ENCODE measurements at regions not wholly inside any gene's neighbourhood (a gene's known extent, or its start where the extent isn't known, plus 50 kb on each side); places are given as distances from the start of the nearest gene placed in this dataset.

- FAIRE-seq, result no peak
These were observed 53.7 kb upstream of the SMAD1 start for GRCh38 chr4:145427991-145428390.

- FAIRE-seq, result no peak
These were observed 54.4 kb upstream of the SMAD1 start for GRCh38 chr4:145427221-145427620.

- FAIRE-seq, result no peak
These were observed 58.5 kb upstream of the SMAD1 start for GRCh38 chr4:145423017-145423708.

- no peak for FAIRE-seq
These were observed 60.9 kb upstream of the SMAD1 start for GRCh38 chr4:145420595-145421214.

GRCh38 chr4:145418739-145419138 lies 62.9 kb upstream of the SMAD1 start:
- no peak for FAIRE-seq

- no peak for FAIRE-seq
These were observed 64.1 kb upstream of the SMAD1 start for GRCh38 chr4:145417348-145418130.

GRCh38 chr4:145414841-145415240 lies 66.8 kb upstream of the SMAD1 start:
- FAIRE-seq, result no peak

- no peak for FAIRE-seq
These were observed 67.4 kb upstream of the SMAD1 start for GRCh38 chr4:145414226-145414625.

GRCh38 chr4:145406970-145407369 lies 74.7 kb upstream of the SMAD1 start:
- no peak for FAIRE-seq

- no peak for FAIRE-seq
These were observed 76.9 kb upstream of the SMAD1 start for GRCh38 chr4:145404761-145405160.

GRCh38 chr4:145396581-145396980 lies 85.1 kb upstream of the SMAD1 start:
- FAIRE-seq, result no peak

GRCh38 chr4:145390571-145390970 lies 91.1 kb upstream of the SMAD1 start:
- FAIRE-seq, result no peak

- no peak for FAIRE-seq
These were observed 92.1 kb upstream of the SMAD1 start for GRCh38 chr4:145389550-145389949.

GRCh38 chr4:145388043-145388442 lies 93.6 kb upstream of the SMAD1 start:
- FAIRE-seq, result no peak

GRCh38 chr4:145387079-145387478 lies 94.6 kb upstream of the SMAD1 start:
- FAIRE-seq, result no peak

- no peak for FAIRE-seq
These were observed 100.5 kb upstream of the SMAD1 start for GRCh38 chr4:145381163-145381562.

GRCh38 chr4:145380123-145380522 lies 101.5 kb upstream of the SMAD1 start:
- FAIRE-seq, result no peak

GRCh38 chr4:145375416-145375815 lies 106.2 kb upstream of the SMAD1 start:
- FAIRE-seq, result no peak

- no peak for FAIRE-seq
These were observed 129.1 kb upstream of the SMAD1 start for GRCh38 chr4:145352438-145353145.

- FAIRE-seq, result no peak
These were observed 129.7 kb upstream of the SMAD1 start for GRCh38 chr4:145351922-145352321.

GRCh38 chr4:145351162-145351561 lies 130.5 kb upstream of the SMAD1 start:
- no peak for FAIRE-seq

GRCh38 chr4:145348291-145348690 lies 133.4 kb upstream of the SMAD1 start:
- no peak for FAIRE-seq

GRCh38 chr4:145347684-145348083 lies 134.0 kb upstream of the SMAD1 start:
- no peak for FAIRE-seq

All from colon (tissue), 2 donors.